HG03060 (cell line): ENCODE measurements at regions not wholly inside any gene's neighbourhood (a gene's known extent, or its start where the extent isn't known, plus 50 kb on each side); places are given as distances from the start of the nearest gene placed in this dataset.
"Not testable (repeated sequence)": the region's sequence is repeated elsewhere in the genome, so short reads cannot be mapped to it uniquely, and the experiment has no call there.

Source experiments
- ATAC-seq: cut with Tn5 transposase; IDR thresholded peaks from one replicate; pipeline ENCODE4 v1.9.1; 2021; ENCODE audit warnings: low read depth, moderate number of reproducible peaks; ENCODE audit not compliant: unreplicated experiment

DNA sequence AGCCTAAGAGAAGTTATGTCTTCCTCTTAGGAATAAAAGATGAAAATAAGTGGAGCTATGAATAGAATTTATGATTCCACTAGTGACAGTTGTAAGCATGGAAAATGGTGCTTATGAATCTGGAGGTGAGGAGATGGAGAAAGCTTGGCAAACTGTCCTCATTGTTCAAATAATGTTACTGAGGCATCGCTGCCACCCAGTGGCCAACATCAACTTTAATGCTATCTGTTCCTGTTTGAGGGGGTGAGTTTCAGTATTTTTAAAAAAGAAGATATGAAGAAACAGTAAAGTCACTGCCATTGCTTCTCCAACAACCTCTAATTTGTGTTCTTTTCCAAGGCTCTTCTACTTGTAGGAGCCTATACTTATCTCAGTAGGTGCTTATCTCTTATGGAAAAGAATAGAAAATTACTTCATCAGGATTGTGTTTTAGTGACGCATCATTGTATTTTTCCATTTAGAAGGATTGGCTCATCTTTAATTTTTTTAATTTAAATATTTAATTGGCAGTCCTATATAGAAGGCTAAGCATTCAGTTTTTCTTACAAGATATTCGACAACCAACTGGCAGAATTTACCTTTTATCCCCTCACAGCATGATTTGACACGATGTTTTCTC lies 260.4 kb upstream of the P2RY1 start:
- ATAC-seq = no peak

DNA sequence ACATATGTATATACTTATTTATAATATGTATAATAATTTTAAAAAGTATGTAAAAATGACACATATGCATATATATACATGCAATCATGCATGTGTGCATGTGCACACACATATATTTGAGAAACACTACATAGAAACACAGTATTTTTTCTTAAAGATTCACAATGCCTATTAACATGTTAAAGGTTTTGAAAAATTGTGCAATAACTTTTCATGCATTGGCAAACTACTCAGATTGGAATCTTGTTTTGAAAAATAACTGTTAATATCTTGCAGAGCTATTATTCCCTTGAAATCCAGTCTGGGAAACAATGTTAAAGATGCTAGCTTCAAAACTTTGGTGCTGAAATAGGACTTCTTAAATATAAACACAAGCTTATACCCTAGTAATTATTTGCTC lies 256.2 kb upstream of the P2RY1 start:
- no peak for ATAC-seq

DNA sequence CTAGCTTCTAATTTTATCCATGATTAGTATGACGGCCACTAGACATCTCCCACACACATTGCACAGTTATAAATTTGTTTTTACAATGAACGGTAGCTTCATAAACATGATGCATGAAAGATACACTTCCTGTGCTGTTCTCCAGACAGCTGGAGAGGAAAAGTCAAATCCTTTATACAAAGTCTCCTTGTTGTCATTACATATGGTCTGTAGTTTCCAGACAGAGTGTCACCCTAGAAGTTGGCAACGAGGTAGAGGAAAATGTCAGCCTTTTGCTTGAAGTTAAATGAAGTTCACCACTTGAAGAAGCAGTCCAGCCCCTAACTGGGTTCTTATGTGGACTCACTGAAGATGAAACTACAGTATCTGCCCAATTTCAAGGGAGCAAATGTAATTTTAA lies 253.0 kb upstream of the P2RY1 start:
- ATAC-seq = no peak

DNA sequence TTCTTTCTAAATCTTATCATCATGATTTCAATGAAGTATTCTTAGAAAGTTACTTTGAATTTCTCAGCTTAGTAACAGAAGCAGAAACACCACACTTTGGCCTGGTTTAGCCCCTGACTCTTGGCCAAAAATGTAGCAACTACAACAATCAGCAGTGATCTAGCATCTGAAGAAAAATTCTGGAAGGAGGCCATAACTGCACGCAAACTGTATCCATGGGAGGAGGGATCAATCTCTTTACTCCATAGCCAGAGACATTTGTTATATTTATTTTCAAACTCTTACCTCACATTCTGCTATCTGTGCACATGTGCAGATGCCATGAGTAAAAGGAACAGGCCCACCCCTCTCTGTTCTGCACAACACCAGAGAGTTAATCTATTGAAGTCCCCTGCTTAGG lies 251.0 kb upstream of the P2RY1 start:
- ATAC-seq = no peak

DNA sequence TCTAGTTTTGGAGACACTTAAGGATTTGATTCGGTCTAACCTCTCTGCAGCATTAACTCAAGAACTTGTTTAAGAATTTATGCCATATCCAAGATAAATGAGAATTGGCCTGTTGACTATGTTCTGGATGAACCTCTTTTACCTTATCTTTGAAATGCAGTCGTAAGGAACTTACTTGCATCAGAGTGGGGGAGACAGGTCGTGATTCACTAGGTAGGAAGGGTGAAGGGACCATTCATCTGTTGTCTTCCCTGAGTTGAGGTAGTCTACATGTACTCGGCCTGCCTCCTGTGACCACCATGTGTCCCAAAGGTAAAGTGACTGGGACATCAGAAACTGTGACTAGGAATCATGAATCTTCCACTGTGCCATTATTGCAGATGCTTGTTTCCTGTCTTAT lies 248.0 kb upstream of the P2RY1 start:
- ATAC-seq = no peak

DNA sequence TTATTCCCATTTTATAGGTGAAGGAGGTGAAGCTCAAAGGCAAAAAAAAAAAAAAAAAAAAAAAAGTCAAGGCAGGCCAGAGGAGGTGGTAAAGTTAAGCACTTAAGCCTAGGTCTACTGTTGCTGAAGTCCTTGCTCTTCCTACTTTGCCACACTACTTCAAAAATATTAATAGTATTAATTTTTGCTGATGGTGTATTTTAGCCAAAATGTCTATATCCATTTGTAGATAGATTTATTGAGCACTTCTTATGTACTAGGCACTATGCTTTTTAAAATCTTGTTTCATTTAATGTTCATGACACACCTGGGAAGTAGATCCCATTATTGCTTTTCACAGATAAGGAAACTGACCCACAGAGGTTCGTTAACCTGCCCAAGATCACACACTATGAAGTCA lies 247.1 kb upstream of the P2RY1 start:
- no peak for ATAC-seq

DNA sequence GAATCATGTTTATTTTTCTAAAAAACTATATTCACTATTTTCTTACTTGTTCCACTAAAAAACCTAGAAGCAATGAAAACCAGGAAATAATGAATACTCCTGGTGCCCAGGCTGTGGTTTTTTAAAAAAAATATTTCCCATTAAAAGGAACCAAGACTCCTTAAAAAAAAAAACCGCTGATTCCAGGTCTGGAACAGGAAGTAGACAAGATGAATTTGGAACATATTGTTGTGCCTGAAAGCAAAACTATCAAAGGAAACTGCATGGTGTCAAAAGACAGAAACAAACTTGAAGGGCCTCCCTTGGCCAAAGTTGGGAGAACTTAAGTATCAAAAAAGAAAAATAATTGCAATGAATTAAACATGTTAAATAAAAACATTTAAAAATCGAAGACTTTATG lies 245.3 kb upstream of the P2RY1 start:
- no peak for ATAC-seq

DNA sequence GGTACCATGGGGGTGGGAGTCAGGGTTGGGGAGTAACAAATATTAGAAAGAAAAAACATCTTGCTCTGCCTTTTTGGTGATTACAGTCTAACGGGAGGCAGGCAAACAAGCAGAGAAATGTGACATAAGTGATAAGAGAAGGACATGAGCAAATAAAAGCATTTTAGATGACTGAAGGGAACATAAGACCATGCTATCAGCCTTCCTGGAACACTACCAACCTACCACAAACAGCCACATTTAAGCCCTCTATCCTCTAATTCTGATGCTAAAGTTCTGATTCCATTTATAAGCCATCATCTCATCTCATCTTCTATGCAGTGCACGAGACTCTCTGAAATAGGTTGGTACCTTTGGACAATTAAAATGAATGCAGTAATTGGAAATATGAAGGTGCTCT lies 243.4 kb upstream of the P2RY1 start:
- ATAC-seq = no peak

DNA sequence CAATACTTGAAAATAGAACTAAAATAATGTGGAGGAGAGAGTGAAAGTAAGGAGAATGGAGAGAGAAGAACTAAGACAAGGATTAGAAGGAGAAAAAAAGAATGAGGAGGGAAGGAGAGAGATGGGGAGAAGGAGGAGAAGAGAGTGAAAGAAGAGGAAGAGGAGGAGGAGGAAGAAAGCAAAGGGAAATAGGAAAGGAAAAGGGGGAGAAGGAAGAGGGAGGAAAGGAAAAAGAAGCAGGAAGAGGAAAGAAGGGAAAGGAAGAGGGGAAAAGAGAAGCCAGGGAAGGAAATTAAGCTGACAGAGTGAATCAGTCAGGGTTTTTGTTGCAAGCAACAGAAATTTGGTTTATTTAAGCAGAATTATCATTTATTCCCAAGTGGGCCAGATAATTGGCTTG lies 241.7 kb upstream of the P2RY1 start:
- ATAC-seq = no peak

DNA sequence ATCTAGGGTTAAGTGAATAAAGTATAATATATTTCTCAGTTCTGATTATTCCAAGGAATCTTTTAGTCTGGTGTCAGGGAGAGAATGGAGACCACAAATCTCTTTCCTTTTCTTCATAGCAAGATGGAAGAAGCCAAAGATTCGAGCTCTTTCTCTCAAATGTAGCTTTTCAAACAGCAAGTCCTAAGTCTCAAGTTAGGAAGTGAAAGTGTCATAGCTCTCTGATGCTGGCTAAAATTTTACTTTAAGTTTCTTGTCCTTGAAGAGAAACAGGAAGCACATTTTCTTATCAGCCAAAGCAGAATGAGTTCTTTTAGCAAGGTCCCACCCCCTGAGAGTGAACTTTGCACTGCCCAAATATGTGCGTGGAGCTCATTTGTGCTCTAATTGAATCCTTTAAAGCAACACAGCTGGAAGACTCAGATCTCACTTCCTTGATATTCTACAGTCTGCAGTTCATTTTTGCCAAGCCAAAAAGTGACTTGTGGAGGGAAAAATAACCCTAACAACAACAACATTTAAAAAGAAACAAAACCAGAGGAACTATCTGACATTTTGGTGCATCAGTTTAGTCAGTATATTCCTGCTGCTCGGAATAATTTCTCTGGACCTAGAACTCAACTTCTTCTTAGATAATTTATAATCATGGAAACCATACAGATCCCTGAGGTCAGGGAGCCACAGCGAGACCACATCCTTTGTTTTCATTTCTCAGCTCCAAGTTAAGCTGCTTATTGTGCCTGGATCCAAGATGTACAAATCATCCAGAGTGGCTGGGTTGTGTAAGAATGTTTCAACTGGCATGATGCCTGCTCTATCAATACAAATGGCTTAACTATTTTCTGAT lies 238.7 kb upstream of the P2RY1 start:
- ATAC-seq = peak; percentile 98

DNA sequence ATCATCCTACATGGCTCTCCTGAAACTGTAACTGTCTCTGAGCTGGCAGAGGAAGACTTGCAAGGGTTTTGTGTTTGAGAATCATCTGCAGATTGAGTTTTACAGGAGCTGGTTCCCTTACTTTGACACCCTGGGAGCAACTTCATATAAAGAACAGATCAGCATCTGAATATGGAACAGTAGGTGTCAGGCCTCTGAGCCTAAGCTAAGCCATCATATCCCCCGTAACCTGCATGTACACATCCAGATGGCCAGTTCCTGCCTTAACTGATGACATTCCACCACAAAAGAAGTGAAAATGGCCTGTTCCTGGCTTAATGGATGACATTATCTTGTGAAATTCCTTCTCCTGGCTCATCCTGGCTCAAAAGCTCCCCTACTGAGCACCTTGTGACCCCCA lies 238.1 kb upstream of the P2RY1 start:
- not testable (repeated sequence) for ATAC-seq

DNA sequence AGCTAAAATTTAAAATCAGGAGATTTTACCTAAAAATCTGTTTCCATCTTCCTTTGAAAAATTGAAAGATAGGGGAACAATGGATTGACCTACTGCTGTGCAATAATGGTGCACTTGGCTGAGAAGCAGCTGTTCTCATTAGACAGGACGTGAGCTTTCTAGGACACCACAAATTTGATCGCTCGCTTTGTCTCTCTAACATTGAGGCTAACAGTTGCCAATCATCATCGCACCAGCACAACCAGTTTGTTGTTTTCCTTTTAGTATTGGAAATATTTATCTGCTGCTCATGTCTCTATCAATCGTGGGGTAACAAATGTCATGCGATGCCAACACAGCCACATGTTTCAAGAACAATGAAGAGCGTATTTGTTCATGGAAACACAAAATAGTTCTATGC lies 228.8 kb upstream of the P2RY1 start:
- no peak for ATAC-seq

DNA sequence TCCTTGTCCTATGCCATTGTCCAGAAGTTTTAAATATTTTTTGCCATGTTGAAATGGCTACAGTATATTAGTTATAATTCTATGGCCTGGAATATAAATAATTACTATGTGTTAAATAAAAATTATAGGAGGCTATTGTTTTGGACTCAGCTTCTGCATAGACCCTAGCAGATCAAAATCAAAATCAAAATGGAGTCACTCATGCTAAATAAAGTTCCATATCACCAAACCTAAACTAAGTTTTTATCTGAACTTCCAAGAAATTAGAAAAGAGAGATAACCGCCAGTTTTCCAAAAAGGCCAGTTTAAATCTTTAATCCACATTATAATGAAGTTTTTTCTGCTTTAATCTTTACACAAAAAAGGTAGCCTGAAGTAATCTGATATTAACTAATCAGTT lies 227.8 kb upstream of the P2RY1 start:
- ATAC-seq = no peak

DNA sequence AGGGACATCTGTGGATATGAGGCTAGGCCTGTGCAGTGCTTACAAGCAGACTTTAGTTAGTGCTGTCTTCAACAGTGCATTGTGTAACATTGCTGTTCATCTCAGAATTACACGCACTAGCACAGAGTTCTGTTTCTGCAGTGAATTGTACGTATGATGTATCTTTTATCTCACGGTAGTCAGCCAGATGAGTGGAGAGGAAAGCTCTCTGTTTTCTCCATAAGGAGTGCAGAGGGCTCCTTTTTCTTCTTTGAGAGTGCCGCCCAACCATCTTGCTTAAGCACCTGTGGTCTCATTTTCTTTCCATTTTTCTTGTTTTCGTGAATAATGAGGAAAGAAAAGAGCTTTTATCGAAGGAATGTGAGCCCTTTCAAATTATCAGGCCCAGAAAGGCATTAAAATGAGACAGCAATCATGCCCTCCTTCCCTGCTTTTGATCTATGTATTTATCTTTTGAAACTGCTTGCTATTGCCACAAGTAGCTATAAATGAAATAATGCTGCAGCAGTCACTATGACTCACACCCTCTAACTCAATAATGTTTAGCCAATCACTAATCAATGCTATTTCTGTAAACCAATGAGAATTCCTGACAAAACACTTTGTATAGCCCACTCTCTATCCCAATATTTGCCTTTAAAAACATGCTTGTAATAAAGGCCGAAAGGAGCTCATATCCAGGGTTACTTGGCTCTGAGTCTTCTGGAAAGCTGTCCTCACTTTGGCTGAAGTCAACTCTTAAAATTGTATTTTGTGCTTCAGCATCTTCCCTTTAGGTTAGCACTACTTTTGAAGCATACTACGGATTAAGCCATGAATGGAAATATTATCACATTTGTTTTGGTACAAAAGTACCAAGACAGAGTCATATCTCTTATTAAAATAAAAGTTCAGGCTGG lies 226.0 kb upstream of the P2RY1 start:
- no peak for ATAC-seq

DNA sequence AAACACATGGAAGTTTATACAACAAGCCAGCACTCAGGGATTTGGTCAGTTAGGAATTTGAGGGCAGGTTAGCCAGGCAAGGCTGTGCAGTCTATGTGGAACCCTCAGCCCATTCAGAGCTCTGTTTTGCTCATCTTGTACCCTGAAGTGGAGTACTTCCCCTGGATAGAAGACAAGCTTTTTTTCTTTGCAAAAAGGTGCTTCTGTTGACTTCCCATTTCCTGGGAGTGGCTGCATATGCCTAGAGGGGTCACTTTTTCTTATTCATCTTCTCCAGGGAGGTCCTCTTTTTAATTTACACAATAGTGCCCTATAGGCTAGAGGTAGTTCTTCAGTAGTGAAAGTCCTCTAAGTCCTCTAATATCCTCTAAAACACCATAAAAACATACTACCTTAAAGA lies 225.0 kb upstream of the P2RY1 start:
- ATAC-seq = no peak

DNA sequence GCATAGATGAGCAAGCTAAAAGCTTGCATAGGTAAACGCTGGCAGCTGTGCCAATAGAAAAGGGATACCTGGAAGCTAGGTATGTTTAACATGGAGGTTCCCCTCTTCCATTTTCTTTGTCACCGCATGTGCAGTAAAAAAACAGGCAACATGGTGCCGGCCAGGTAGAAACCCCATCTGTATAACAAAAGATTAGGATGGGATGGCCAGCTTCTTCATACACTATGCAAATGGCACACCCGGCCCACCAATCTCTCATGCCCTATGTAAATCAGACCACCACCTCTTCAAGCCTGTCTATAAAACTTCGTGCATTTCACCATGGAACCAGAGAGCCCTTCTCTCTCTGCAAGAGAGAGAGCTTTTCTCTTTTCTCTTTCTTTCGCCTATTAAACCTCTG lies 224.3 kb upstream of the P2RY1 start:
- no peak for ATAC-seq

DNA sequence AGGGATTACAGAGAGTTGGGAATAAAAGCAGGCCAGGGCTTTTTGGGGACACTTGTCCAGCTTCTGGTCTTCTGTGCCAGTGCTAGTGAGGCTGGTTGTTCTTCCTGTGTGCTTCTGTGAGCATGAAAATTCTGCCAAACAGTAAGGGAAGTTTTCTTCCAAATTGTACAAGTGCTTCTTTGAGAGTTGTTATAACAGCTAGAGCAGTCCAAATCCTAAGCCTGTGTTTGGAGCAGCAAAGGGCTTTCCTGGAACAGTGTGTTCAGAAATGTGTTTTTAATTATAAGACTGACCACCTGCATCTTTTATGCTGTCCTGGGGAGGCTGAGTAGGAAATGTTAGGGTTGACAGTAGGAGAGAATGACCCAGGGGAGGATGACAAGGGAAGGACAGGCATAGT lies 223.0 kb upstream of the P2RY1 start:
- no peak for ATAC-seq

DNA sequence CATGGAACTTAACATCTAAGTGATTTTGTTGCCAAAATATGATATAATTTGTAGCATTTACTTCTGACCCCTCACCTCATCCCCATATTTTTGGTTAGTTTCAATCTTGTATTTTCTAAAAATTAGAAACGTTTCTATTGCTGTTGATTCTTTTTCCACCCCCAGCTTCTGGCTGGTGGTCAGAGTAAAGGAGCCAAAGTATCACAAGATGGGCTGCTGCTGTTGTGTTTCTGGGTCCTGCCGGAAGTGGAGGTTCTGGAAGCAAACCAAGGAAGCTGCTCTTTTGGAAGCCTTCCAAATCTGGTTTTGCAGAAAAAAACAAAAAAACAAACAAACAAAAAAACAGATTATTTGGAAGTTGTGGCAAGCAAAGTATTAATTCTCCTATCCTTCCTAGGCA lies 221.1 kb upstream of the P2RY1 start:
- ATAC-seq = no peak

DNA sequence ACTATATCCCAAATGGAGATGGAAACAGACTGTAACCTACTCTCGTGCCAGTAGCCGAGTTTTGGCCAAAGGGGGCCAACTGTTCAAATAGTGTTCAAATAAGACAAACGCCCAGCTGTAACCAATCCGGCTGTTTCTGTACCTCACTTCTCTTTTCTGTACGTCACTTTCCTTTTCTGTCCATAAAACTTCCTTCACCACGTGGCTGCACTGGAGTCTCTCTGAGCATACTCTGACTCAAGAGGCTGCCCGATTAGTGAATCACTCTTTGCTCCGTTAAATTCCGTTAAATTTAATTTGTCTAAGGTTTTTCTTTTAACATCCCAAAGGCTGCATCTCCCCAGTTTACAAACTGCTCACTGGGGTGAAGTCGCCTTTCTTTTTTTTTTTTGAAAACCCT lies 219.2 kb upstream of the P2RY1 start:
- no peak for ATAC-seq

DNA sequence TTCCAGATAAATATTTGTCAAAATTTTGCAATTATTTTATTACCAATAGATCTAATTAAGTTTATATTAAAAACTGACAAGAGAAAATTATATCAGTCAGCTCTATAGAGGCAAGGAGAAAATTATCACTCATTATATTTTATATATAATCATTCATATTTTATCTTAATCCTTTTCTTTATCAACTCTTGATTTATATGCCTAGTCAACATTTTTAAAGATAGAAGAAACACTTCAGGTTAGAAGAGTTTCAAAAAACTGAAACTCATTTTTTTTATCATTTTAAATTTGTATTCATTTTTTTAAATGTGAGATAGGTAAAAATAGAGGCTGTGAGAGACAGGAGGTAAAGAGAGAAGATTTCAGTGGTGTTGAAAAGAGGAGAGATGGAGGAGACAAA lies 217.3 kb upstream of the P2RY1 start:
- no peak for ATAC-seq

DNA sequence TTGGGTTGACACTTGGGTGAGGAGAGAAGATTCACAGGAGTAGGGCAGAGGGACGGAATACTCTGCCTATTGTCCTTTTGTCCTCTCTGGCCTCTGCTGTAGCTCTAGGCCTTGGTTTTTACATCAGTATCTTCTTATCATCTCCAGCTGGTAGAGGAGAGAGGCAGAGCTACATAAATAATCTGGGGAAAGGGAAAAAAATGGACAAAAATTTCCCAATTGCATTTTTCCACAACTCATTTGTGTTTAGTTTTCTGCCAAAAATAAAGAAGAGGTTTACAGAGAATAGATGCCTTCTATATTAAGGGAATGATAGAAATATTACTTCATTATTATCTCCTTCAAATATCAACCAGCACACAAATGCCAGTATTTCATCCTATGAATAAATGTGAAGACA lies 216.4 kb upstream of the P2RY1 start:
- ATAC-seq = no peak
